ENCODE measurements at regions not wholly inside any gene's neighbourhood (a gene's known extent, or its start where the extent isn't known, plus 50 kb on each side); places are given as distances from the start of the nearest gene placed in this dataset.

DNA sequence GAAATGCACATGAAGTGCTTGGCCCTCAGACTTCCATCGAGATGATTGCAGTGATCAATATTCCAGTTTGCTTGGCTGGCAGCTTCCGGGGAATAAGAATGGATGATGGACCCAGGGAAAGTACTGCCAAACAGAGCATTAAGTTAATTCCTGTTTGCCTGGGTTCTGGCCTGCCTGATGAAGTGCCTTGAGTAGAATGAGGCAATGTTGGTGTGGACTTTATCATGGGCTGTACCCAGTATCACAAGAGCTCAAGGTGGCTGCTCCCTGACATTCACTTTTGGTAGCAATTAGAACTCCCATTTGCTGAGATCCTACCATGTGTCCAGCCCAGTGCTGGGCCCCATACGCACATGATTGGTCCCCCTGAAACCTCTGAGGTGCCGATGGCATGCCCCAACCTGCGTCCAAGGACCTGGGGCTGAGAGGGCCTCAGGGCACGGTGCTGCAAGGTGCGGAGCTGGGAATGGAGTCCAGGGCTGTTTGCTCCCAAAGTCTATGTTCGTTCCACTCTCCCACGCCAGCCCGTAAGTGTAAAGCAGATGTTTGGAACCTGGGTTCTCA lies 80.7 kb downstream of the SLC25A47 start:
- H3K27me3 ChIP-seq (ENCODE audit: low read depth), result no peaks in the 10 kb centered on the region
- no peak overlapping the region for H3K4me3 ChIP-seq
- H3K36me3 ChIP-seq (replicated peaks), result no peaks in the 10 kb centered on the region
- H3K4me1 ChIP-seq, result no peaks in the 10 kb centered on the region; the same call in 1 of the 2 replicates
- H3K9me3 ChIP-seq, result no peaks in the 10 kb centered on the region
- in situ Hi-C loops (cut with MboI; ENCODE audit: low sequenced_read_pairs), result no loop called here
- no peak for DNase-seq (ENCODE audit: low spot score in 2 of 2)

DNA sequence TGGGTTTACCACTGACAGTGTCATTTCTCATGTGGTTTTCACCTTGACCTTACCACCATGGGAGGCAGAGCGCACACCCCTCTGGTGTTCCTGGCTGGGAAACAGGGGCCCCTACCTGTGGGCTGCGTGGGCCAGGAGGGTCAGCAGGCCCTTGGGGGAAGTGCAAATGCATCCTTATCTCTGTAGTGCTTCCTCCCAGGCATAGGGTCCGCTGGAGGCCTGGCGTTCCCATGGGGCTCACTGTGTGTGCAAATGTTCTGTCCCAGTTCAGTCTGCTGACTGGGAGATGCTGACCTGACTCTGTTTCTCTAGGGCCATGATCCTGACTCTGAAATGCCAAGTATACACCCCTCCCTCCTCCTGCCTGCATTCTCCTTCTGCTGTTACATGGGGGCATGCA lies 81.3 kb downstream of the SLC25A47 start:
- Histone ChIP-seq H3K4me3 (no peak overlapping the region), H3K9me3 (no peaks in the 10 kb centered on the region), H3K4me1 (no peaks in the 10 kb centered on the region; the same call in 1 of the 2 replicates), H3K27me3 (ENCODE audit: low read depth) (no peaks in the 10 kb centered on the region), H3K36me3 (replicated peaks) (no peaks in the 10 kb centered on the region)
- no peak for DNase-seq (ENCODE audit: low spot score in 2 of 2)
- in situ Hi-C loops (cut with MboI; ENCODE audit: low sequenced_read_pairs), result no loop called here

DNA sequence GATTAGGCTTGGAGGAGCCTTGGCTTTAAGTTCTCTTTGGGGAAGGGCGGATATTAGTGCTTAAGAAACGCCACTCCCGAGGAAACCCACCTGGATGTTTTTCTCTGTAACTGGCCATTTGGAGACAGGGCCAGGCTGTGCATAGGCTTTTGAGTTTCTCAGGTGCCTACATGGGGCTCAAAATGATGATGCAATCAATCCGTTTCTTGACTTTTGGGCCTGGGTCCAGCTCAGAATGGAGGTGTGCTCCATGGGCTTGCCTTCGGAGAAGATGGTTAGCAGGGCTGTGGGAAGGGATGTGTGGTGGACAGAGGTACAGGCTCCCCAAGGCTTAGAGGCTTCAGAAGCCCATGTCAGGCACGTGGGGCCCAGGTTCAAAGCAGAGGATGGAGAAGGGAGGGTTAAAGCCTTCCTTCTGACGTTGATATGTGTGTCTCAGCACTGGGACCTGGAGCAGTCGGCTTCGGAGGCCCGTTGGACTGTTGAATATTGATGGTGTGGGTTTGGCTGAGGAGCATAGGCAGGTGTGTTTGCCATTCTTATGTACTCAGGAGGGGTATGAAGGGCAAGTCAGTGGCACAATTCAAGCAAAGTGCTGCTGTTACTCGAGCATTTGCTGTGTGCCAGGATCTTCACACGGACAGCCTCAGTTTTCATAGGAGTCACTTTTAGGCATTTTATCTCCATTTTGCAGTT lies 82.8 kb downstream of the SLC25A47 start:
- no peak for DNase-seq (ENCODE audit: low spot score in 2 of 2)
- no peaks in the 10 kb centered on the region for H3K36me3 ChIP-seq (replicated peaks)
- H3K9me3 ChIP-seq, result no peaks in the 10 kb centered on the region
- H3K4me3 ChIP-seq, result no peak overlapping the region
- no peaks in the 10 kb centered on the region for H3K27me3 ChIP-seq (ENCODE audit: low read depth)
- in situ Hi-C loops (cut with MboI; ENCODE audit: low sequenced_read_pairs), result no loop called here
- H3K4me1 ChIP-seq, result no peaks in the 10 kb centered on the region

GRCh38 chr14:100406505-100407131 lies 83.5 kb downstream of the SLC25A47 start:
- Histone ChIP-seq H3K36me3 (replicated peaks) (no peaks in the 10 kb centered on the region), H3K4me3 (no peak overlapping the region), H3K27me3 (ENCODE audit: low read depth) (no peaks in the 10 kb centered on the region), H3K4me1 (no peaks in the 10 kb centered on the region), H3K9me3 (no peaks in the 10 kb centered on the region)
- in situ Hi-C loops (cut with MboI; ENCODE audit: low sequenced_read_pairs), result no loop called here
- no peak for DNase-seq (ENCODE audit: low spot score in 2 of 2)

- no peaks in the 10 kb centered on the region for H3K4me1 ChIP-seq
- H3K27me3 ChIP-seq (ENCODE audit: low read depth), result no peaks in the 10 kb centered on the region
- no peaks in the 10 kb centered on the region for H3K9me3 ChIP-seq
- H3K4me3 ChIP-seq, result no peak overlapping the region
- DNase-seq (ENCODE audit: low spot score in 2 of 2), result no peak
- H3K36me3 ChIP-seq (replicated peaks), result no peaks in the 10 kb centered on the region
- in situ Hi-C loops (cut with MboI; ENCODE audit: low sequenced_read_pairs), result no loop called here
Measured at GRCh38 chr14:100407376-100408102, 84.4 kb downstream of the SLC25A47 start.

DNA sequence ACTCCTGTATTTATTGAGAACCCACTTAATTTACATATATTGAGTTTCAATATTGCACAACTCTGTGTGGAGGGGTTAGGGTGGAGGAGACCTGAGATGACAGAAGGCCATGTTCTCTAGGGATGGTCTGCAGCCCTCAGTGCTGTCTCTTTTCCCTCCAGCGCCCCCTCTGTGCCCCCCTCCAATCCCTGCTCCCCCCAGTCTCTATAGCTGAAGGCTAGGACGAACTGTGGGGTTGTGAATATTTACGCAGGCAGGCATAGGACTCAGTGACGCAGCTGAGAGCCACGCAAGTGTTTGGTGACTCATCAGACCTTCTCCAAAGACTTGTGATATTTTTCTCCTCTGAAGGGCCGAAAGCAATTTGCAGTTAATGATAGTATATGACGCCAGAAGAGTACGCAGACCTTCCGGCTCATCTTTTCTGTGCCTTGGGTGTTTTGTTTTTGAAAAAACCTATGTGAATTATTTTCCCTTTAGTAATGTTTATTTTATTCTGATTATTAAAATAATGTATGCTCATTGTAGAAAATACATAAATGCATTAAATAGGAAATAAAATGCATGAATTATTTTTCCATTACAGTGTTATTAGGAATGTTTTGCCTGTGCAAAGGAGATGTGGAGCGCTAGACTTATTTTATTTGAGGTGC lies 85.3 kb downstream of the SLC25A47 start:
- DNase-seq (ENCODE audit: low spot score in 2 of 2), result no peak
- no peaks in the 10 kb centered on the region for H3K4me1 ChIP-seq
- no peak overlapping the region for H3K4me3 ChIP-seq
- H3K36me3 ChIP-seq (replicated peaks), result no peaks in the 10 kb centered on the region
- no peaks in the 10 kb centered on the region for H3K27me3 ChIP-seq (ENCODE audit: low read depth)
- H3K9me3 ChIP-seq, result no peaks in the 10 kb centered on the region
- in situ Hi-C loops (cut with MboI; ENCODE audit: low sequenced_read_pairs), result no loop called here

DNA sequence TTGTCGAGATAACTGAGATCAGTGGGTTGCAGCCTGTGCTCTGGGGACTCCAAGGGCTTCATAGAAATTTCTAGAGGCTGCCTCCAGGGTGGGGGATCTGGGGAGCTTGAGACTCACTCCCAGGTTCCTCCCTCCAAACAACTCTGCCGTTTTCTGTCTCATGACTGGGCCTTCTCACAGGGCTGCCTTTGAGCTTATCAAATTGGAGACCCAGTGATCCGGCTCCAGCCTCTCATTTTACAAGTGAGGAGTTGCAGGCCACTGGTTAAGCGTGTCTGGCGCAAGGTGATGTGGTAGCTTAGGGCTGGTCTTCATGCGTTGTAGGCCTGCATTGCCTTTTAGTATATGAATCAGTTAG lies 85.8 kb downstream of the SLC25A47 start:
- Histone ChIP-seq H3K4me3 (no peak overlapping the region), H3K4me1 (no peaks in the 10 kb centered on the region), H3K27me3 (ENCODE audit: low read depth) (no peaks in the 10 kb centered on the region), H3K9me3 (no peaks in the 10 kb centered on the region), H3K36me3 (replicated peaks) (no peaks in the 10 kb centered on the region)
- no peak for DNase-seq (ENCODE audit: low spot score in 2 of 2)
- in situ Hi-C loops (cut with MboI; ENCODE audit: low sequenced_read_pairs), result no loop called here

DNA sequence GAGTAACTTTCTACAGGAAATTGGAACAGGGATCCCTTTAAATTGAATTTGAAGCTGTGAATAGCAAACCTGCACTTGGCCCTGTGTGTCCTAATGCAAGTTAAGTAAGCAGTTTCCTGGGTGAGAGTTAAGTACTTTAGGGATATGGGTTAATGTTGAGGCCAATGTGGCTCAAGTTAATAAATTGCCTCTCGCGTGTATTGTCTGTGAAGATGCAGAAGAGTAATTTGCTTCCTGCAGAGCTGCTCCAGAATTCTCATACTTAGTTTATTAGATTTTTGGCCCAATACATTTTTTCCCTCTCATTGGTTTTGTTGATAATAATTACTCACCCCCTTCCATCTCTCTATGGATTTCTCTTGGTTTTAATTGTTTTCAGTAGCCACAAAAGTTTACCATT lies 86.5 kb downstream of the SLC25A47 start:
- no peaks in the 10 kb centered on the region for H3K27me3 ChIP-seq (ENCODE audit: low read depth)
- in situ Hi-C loops (cut with MboI; ENCODE audit: low sequenced_read_pairs), result no loop called here
- no peaks in the 10 kb centered on the region for H3K4me1 ChIP-seq
- H3K36me3 ChIP-seq (replicated peaks), result no peaks in the 10 kb centered on the region
- no peak overlapping the region for H3K4me3 ChIP-seq
- no peaks in the 10 kb centered on the region for H3K9me3 ChIP-seq
- DNase-seq (ENCODE audit: low spot score in 2 of 2), result no peak

GRCh38 chr14:100410056-100410565 lies 87.0 kb downstream of the SLC25A47 start:
- in situ Hi-C loops (cut with MboI; ENCODE audit: low sequenced_read_pairs), result no loop called here
- Histone ChIP-seq H3K27me3 (ENCODE audit: low read depth) (no peaks in the 10 kb centered on the region), H3K4me3 (no peak overlapping the region), H3K9me3 (no peaks in the 10 kb centered on the region), H3K36me3 (replicated peaks) (no peaks in the 10 kb centered on the region), H3K4me1 (no peaks in the 10 kb centered on the region)
- DNase-seq (ENCODE audit: low spot score in 2 of 2), result no peak

DNA sequence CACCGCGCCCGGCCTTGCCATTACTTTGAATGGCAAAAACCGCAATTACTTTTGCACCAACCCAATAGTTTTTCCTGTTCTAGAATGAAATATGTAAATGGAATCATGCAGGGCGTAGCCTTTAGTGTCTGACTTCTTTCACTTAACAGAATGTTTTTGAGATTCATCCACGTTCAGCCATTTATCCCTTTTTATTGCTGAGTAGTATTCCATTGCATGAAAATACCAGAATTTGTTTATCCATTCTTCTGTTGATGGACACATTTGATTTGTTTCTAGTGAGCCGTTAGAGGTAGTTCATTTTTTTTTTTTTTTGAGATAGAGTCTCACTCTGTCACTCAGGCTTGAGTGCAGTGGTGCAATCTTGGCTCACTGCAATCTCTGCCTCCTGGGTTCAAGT lies 90.6 kb downstream of the SLC25A47 start:
- no peaks in the 10 kb centered on the region for H3K36me3 ChIP-seq (replicated peaks)
- H3K9me3 ChIP-seq, result no peaks in the 10 kb centered on the region
- no peak overlapping the region for H3K4me3 ChIP-seq
- H3K27me3 ChIP-seq (ENCODE audit: low read depth), result no peaks in the 10 kb centered on the region
- in situ Hi-C loops (cut with MboI; ENCODE audit: low sequenced_read_pairs), result no loop called here
- no peaks in the 10 kb centered on the region for H3K4me1 ChIP-seq
- DNase-seq (ENCODE audit: low spot score in 2 of 2), result no peak

DNA sequence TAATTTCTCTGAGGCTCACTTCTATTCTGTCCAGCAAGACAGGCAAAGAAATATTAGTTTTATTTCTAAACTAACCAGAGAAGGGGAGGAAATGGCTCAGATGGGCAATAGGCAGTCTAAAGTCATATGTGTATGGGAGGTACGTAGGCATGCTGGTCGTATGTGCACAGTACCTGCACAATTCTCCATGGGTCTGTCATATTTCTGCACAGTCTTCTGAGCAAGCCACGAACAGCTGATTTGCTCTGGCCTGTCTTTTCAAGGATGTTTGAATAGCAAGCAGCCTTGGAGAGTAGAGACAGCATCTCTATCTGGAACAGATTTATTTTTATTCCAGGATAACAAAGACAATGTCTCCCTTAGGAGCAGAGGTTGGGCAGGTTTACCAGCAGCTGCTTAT lies 92.1 kb downstream of the SLC25A47 start:
- no peaks in the 10 kb centered on the region for H3K4me1 ChIP-seq
- H3K27me3 ChIP-seq (ENCODE audit: low read depth), result no peaks in the 10 kb centered on the region
- H3K9me3 ChIP-seq, result no peaks in the 10 kb centered on the region
- in situ Hi-C loops (cut with MboI; ENCODE audit: low sequenced_read_pairs), result no loop called here
- no peaks in the 10 kb centered on the region for H3K36me3 ChIP-seq (replicated peaks)
- H3K4me3 ChIP-seq, result no peak overlapping the region
- DNase-seq (ENCODE audit: low spot score in 2 of 2), result no peak

DNA sequence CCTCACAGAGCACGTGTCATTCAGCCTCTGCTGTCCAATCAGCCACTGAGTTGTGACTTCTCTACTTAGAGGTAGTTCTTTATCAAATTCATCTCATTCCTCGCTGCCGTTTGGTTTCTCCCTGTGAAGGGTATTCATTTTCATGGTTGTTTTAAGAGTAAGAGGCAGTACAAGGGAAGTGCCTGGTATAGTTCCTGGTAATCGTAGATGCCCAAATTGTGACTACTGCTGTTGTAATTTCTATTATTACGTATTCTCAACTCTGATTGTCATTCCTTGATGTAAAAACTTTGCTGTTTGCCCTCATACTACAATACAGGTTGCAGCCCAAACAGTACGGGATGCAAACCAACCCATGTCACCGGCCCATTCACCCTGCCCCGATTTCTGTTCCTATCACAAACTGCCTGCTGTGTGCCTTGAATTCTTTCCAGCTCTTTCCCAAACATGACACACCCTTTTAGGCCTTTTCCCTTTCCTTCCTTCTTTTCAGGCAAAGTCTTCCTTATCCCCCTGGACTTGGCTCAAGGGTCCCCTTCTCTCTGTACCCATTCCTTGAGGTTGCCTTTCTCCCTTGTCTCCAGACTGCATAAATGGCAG lies 93.0 kb downstream of the SLC25A47 start:
- Histone ChIP-seq H3K4me1 (no peaks in the 10 kb centered on the region), H3K9me3 (no peaks in the 10 kb centered on the region), H3K4me3 (no peak overlapping the region), H3K27me3 (ENCODE audit: low read depth) (no peaks in the 10 kb centered on the region), H3K36me3 (replicated peaks) (no peaks in the 10 kb centered on the region)
- in situ Hi-C loops (cut with MboI; ENCODE audit: low sequenced_read_pairs), result no loop called here
- no peak for DNase-seq (ENCODE audit: low spot score in 2 of 2)
